Endothelial cell of umbilical vein (primary cell): ENCODE measurements at regions not wholly inside any gene's neighbourhood (a gene's known extent, or its start where the extent isn't known, plus 50 kb on each side); places are given as distances from the start of the nearest gene placed in this dataset.

Source experiments
- BruUV-seq: library from RNA; stranded (reverse); fragments of 400-500 nt; replicated peaks from 2 replicates; lab custom pipeline; 2021; lab: Mats Ljungman, UMichigan
- CTCF ChIA-PET: fragments of 300-600, 350-600 bp; sonication (Branson Sonifier 250); formaldehyde crosslinking; loops from one replicate; lab custom pipeline; 2021; ENCODE audit warnings: antibody characterized with exemption, inconsistent platforms; lab: Charles Lee
- POLR2A ChIA-PET: fragments of 300-600, 350-600 bp; sonication (Branson Sonifier 250); formaldehyde crosslinking; loops from one replicate; lab custom pipeline; 2021; ENCODE audit warnings: antibody characterized with exemption, inconsistent platforms; lab: Charles Lee
- DNase-seq: peaks from one replicate; pipeline ENCODE4 v3.0.0-alpha.2; 2011; ENCODE audit warnings: low read depth, low spot score
- FAIRE-seq: peaks from 2 replicates; lab custom pipeline; 2011; peaks lifted over from hg19 to GRCh38; lab: Jason Lieb, UNC
- H2AFZ ChIP-seq: 2 replicates; pipeline ENCODE4 v1.6.0; 2012; ENCODE audit warnings: low read depth, low read length, control low read depth, inconsistent platforms
- H3K27ac ChIP-seq: 2 replicates; pipeline ENCODE4 v1.5.1; 2011; ENCODE audit warnings: low read depth, mild to moderate bottlenecking, control low read depth, low read length, moderate library complexity; ENCODE audit not compliant: insufficient read depth
- H3K27me3 ChIP-seq, 2 experiments: 2 replicates each; pipeline versions ENCODE4 v1.6.0 to v1.6.1; 2011; ENCODE audit warnings: low read length in 2 of 2, mixed read lengths in 1 of 2; ENCODE audit not compliant: control insufficient read depth in 2 of 2, insufficient read depth in 2 of 2
- H3K36me3 ChIP-seq, 2 experiments: 2 replicates in 1 of 2; 3 replicates in 1 of 2; pipeline ENCODE4 v1.5.1; 2011; ENCODE audit warnings: low read length in 2 of 2, mild to moderate bottlenecking in 1 of 2, moderate library complexity in 1 of 2; ENCODE audit not compliant: control insufficient read depth in 2 of 2, insufficient read depth in 2 of 2; ENCODE audit errors: extremely low read depth in 1 of 2
- H3K4me1 ChIP-seq: 3 replicates; pipeline ENCODE4 v1.5.1; 2011; ENCODE audit warnings: mild to moderate bottlenecking, low read length; ENCODE audit not compliant: control insufficient read depth, insufficient read depth; ENCODE audit errors: extremely low read depth
- H3K4me2 ChIP-seq: 2 replicates; pipeline ENCODE4 v1.6.1; 2011; ENCODE audit warnings: low read length, control low read depth, mixed read lengths; ENCODE audit not compliant: insufficient read depth
- H3K4me3 ChIP-seq, 3 experiments: fragments of 200-600 bp in 1 of 3; sonication (generic), shearing (Covaris generic) in 1 of 3; replicated peaks in 1 of 3; 2 replicates each; pipeline ENCODE4 v1.5.1; 2011 to 2016; ENCODE audit warnings: control low read depth in 3 of 3, low read length in 3 of 3, mild to moderate bottlenecking in 2 of 3, inconsistent platforms in 1 of 3, low read depth in 1 of 3, moderate library complexity in 1 of 3; ENCODE audit not compliant: insufficient read depth in 1 of 3
- H3K79me2 ChIP-seq: 2 replicates; pipeline ENCODE4 v1.6.0; 2012; ENCODE audit warnings: low read length, inconsistent platforms; ENCODE audit not compliant: control insufficient read depth, insufficient read depth
- H3K9ac ChIP-seq: replicated peaks from 2 replicates; pipeline ENCODE3; 2011; ENCODE audit warnings: low read length, control low read depth; ENCODE audit not compliant: insufficient read depth; ENCODE audit errors: extremely low read depth
- H3K9me1 ChIP-seq: replicated peaks from 3 replicates; pipeline ENCODE4 v1.6.0; 2011; ENCODE audit warnings: mild to moderate bottlenecking, low read length; ENCODE audit not compliant: control insufficient read depth, insufficient read depth; ENCODE audit errors: extremely low read depth
- H3K9me3 ChIP-seq: replicated peaks from 2 replicates; pipeline ENCODE4 v1.5.1; 2012; ENCODE audit warnings: low read length, inconsistent platforms; ENCODE audit not compliant: control insufficient read depth, insufficient read depth
- H4K20me1 ChIP-seq: replicated peaks from 2 replicates; pipeline ENCODE3; 2011; ENCODE audit warnings: mild to moderate bottlenecking, low read length; ENCODE audit not compliant: control insufficient read depth, insufficient read depth; ENCODE audit errors: extremely low read depth
- CTCF ChIP-seq, 2 donors: IDR thresholded peaks; 1 replicate in 1 of 2; 2 replicates in 1 of 2; pipeline ENCODE4 v1.5.1; 2011; ENCODE audit warnings: low read length in 2 of 2, mild to moderate bottlenecking in 2 of 2, moderate library complexity in 2 of 2, control low read depth in 1 of 2, inconsistent platforms in 1 of 2, low read depth in 1 of 2; ENCODE audit not compliant: insufficient read depth in 1 of 2; ENCODE audit errors: extremely low read depth in 1 of 2
- EZH2 ChIP-seq: IDR thresholded peaks from 2 replicates; pipeline ENCODE4 v1.6.1; 2012; ENCODE audit warnings: borderline replicate concordance, low read depth, mild to moderate bottlenecking, moderate library complexity, low read length, inconsistent platforms; ENCODE audit not compliant: severe bottlenecking
- FOS ChIP-seq: IDR thresholded peaks from 2 replicates; pipeline ENCODE4 v1.6.1; 2011; ENCODE audit warnings: mild to moderate bottlenecking, low read length, moderate library complexity, borderline replicate concordance; ENCODE audit not compliant: insufficient read depth
- GATA2 ChIP-seq: IDR thresholded peaks from 2 replicates; pipeline ENCODE4 v1.7.0; 2011; ENCODE audit warnings: low read depth, mild to moderate bottlenecking, moderate library complexity, mixed read lengths, low read length; ENCODE audit not compliant: insufficient read length, insufficient read depth
- JUN ChIP-seq: IDR thresholded peaks from 2 replicates; pipeline ENCODE4 v1.6.1; 2011; ENCODE audit warnings: borderline replicate concordance, low read depth; ENCODE audit not compliant: insufficient read length, insufficient read depth
- MAX ChIP-seq: IDR thresholded peaks from 2 replicates; pipeline ENCODE4 v1.6.1; 2011; ENCODE audit not compliant: insufficient read depth, insufficient read length
- MYC ChIP-seq: IDR thresholded peaks from one replicate; pipeline ENCODE4 v1.6.1; 2011; ENCODE audit warnings: mild to moderate bottlenecking, low read depth, low read length
- POLR2A ChIP-seq: IDR thresholded peaks from 2 replicates; pipeline ENCODE4 v1.6.1; 2012; ENCODE audit warnings: low read depth, mild to moderate bottlenecking, control low read depth, low read length
- POLR2AphosphoS5 ChIP-seq: IDR thresholded peaks from 2 replicates; pipeline ENCODE4 v1.6.1; 2012; ENCODE audit warnings: low read depth, mild to moderate bottlenecking, control low read depth, low read length, moderate library complexity; ENCODE audit not compliant: insufficient read depth
- dilution Hi-C: fragments of 300-500 bp; cut with MboI; formaldehyde crosslinking; loops from one replicate; pipeline ENCODE4 v1.15.0; 2019; ENCODE audit warnings: low sequenced_read_pairs; ENCODE audit not compliant: extremely low pct_ligation_motif_present
- intact Hi-C: fragments of 100-400 bp; cut with micrococcal nuclease; formaldehyde crosslinking; loops from one replicate; pipeline ENCODE4 v1.10.0; 2022

DNA sequence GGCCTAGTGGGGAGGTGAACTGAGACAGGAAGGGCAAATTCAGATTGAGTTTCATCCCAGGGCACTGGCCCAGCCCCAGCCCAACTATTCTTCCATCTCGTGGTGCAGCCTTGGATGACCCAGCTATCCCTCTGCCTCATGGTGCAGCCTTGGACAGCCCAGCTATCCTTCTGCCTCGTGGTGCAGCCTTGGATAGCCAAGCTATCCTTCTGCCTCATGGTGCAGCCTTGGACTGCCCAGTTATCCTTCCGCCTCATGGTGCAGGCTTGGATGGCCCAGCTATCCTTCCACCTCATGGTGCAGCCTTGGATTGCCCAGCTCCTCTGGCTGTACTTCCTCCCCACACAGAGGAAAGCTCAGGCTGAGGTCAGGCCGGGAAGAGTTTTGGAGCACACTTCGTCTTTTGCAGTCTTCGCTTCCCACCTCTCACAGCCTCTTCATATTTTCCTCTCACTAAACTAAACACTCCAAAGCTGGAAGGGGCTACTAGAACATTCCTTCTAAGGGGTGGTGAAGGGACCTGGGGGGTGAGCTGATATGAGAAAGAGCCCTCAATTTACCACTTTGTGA lies 69.8 kb upstream of the TTC34 start:
- TF ChIP-seq EZH2 (no peak), GATA2 (no peak), POLR2AphosphoS5 (no peak), CTCF (IDR thresholded peaks at IDR 0.05; ENCODE audit: extremely low read depth in 1 of 2, insufficient read depth in 1 of 2, low read depth in 1 of 2, low read length in 2 of 2) (no peak), MYC (no peak), FOS (no peak), MAX (no peak), POLR2A (no peak), JUN (no peak)
- no peaks in the 10 kb centered on the region for H3K36me3 ChIP-seq
- intact Hi-C loops (no loop called here), dilution Hi-C loops (no loop called here)
- no peaks in the 10 kb centered on the region for H3K27me3 ChIP-seq
- no TSS peak for BruUV-seq
- no peak overlapping the region for H2AFZ ChIP-seq
- FAIRE-seq (no peak), DNase-seq (no peak)
- CTCF ChIA-PET: no interaction called here
- no peak overlapping the region for H3K9ac ChIP-seq
- H3K4me3 ChIP-seq: no peak overlapping the region
- H3K9me3 ChIP-seq: peaks cover 8% of the 10 kb centered on the region
- H4K20me1 ChIP-seq: no peaks in the 10 kb centered on the region
- H3K9me1 ChIP-seq: no peaks in the 10 kb centered on the region
- no peak overlapping the region for H3K4me2 ChIP-seq
- POLR2A ChIA-PET: no interaction called here
- H3K79me2 ChIP-seq: no peaks in the 10 kb centered on the region
- H3K27ac ChIP-seq: no peak overlapping the region
- H3K4me1 ChIP-seq: no peaks in the 10 kb centered on the region
